ENCODE measurements at regions not wholly inside any gene's neighbourhood (a gene's known extent, or its start where the extent isn't known, plus 50 kb on each side); places are given as distances from the start of the nearest gene placed in this dataset.

- Histone ChIP-seq H2AK9ac (replicated peaks; ENCODE audit: low read depth, low read length, poor library complexity) (no peak overlapping the region), H2AK5ac (ENCODE audit: low read depth, low read length) (no peak overlapping the region), H3K4ac (ENCODE audit: low read depth, low read length) (no peak overlapping the region), H3K36me3 (ENCODE audit: control insufficient read depth, insufficient read depth, low read length) (no peaks in the 10 kb centered on the region), H3K27me3 (ENCODE audit: control insufficient read depth, insufficient read depth, low read length) (no peaks in the 10 kb centered on the region), H3K27ac (ENCODE audit: insufficient read depth, low read length) (no peak overlapping the region), H4K20me1 (ENCODE audit: insufficient read depth, low read length) (no peaks in the 10 kb centered on the region), H3K9ac (ENCODE audit: low read depth, low read length) (no peak overlapping the region), H2BK20ac (ENCODE audit: low read depth, low read length) (no peak overlapping the region), H3K23ac (ENCODE audit: low read depth, low read length) (no peak overlapping the region), H4K5ac (ENCODE audit: low read depth, low read length) (no peak overlapping the region), H3K4me2 (ENCODE audit: low read depth, low read length) (no peak overlapping the region), H2BK15ac (ENCODE audit: low read depth, low read length) (no peak overlapping the region), H3K56ac (ENCODE audit: extremely low read depth, insufficient read depth, low read length) (no peak overlapping the region), H3K4me3 (ENCODE audit: insufficient read depth, low read depth, low read length) (no peak overlapping the region), H3K14ac (replicated peaks; ENCODE audit: low read depth, low read length) (no peak overlapping the region), H3K18ac (ENCODE audit: low read depth, low read length) (no peak overlapping the region), H4K8ac (ENCODE audit: low read depth in 2 of 2, low read length in 2 of 2) (no peak overlapping the region), H3K79me1 (ENCODE audit: low read depth in 1 of 2, low read length in 2 of 2) (no peaks in the 10 kb centered on the region), H3K9me3 (ENCODE audit: control insufficient read depth, insufficient read depth, low read length) (peaks cover 11% of the 10 kb centered on the region), H3K9me1 (ENCODE audit: insufficient read depth, low read length) (no peaks in the 10 kb centered on the region), H2AFZ (replicated peaks; ENCODE audit: low read length, poor library complexity) (no peak overlapping the region), H2BK120ac (ENCODE audit: low read depth, low read length) (no peak overlapping the region), H2BK5ac (ENCODE audit: low read depth, low read length, poor library complexity, severe bottlenecking) (no peak overlapping the region), H3K4me1 (ENCODE audit: control insufficient read depth, insufficient read depth, low read length) (no peaks in the 10 kb centered on the region), H4K91ac (ENCODE audit: insufficient read depth, low read depth, low read length) (no peak overlapping the region)
- ChIA-PET CTCF (no interaction called here), POLR2A (ENCODE audit: unreplicated experiment) (no interaction called here)
- BruUV-seq (replicated peaks), result no TSS peak
- intact Hi-C loops (cut with micrococcal nuclease) (no loop called here), dilution Hi-C loops (cut with HindIII; ENCODE audit: low sequenced_read_pairs, unreplicated experiment) (no loop called here), in situ Hi-C loops (cut with MboI; ENCODE audit: low sequenced_read_pairs) (no loop called here)
- TF ChIP-seq RFX5 (IDR thresholded peaks at IDR 0.05; ENCODE audit: low read depth, low read length), result no peak
- TF ChIP-seq CTCF (conservative IDR thresholded peaks at IDR 0.05; ENCODE audit: low read depth, low read length), result no peak
- no peak for TF ChIP-seq MAZ (IDR thresholded peaks at IDR 0.05; ENCODE audit: borderline replicate concordance, low read depth, low read length)
- TF ChIP-seq MAFK (IDR thresholded peaks at IDR 0.05; ENCODE audit: low read depth, low read length), result no peak
- TF ChIP-seq SMC3 (IDR thresholded peaks at IDR 0.05; ENCODE audit: low read depth, low read length), result no peak
- no peak for TF ChIP-seq POLR2A (IDR thresholded peaks at IDR 0.05; ENCODE audit: low read depth, low read length)
- no peak for TF ChIP-seq USF2 (IDR thresholded peaks at IDR 0.05; ENCODE audit: low read depth, low read length)
- ATAC-seq (ENCODE audit: low read depth), result no peak
- 54% methylated on average over 3 of the region's 7 CpGs; no CpG with 5 or more reads in 1 of the 2 experiments for WGBS, 2 experiments (ENCODE audit: extremely low coverage in 2 of 2, insufficient read length in 1 of 2)
- no peak for DNase-seq
These were observed 139.4 kb upstream of the ERCC4 start for GRCh38 chr16:13780406-13781168.

All from IMR-90 (cell line).